PC-9 (cell line): ENCODE measurements at regions not wholly inside any gene's neighbourhood (a gene's known extent, or its start where the extent isn't known, plus 50 kb on each side); places are given as distances from the start of the nearest gene placed in this dataset.

Experiments used
- BruUV-seq: library from RNA; stranded (reverse); fragments of 400-500 nt; replicated peaks from 2 replicates; lab custom pipeline; 2021; lab: Mats Ljungman, UMichigan
- CTCF ChIA-PET: fragments of 300-600 bp; sonication (Branson Sonifier 250); formaldehyde crosslinking; loops from one replicate; lab custom pipeline; 2022; ENCODE audit warnings: antibody characterized with exemption; lab: Charles Lee
- POLR2A ChIA-PET: fragments of 300-600 bp; sonication (Branson Sonifier 250); formaldehyde crosslinking; loops from one replicate; lab custom pipeline; 2022; ENCODE audit warnings: antibody characterized with exemption; ENCODE audit not compliant: unreplicated experiment; lab: Charles Lee
- DNase-seq, 2 experiments: peaks; one replicate each; pipeline versions ENCODE4 v3.0.0 to v3.0.0-alpha.2; 2015 to 2022; ENCODE audit warnings: mixed read lengths in 1 of 2
- H2AFZ ChIP-seq: fragments of 200-600 bp; sonication (generic); 2 replicates; pipeline ENCODE4 v1.8.1; 2017; ENCODE audit warnings: antibody characterized with exemption
- H3F3A ChIP-seq: fragments of 200-600 bp; sonication (generic); 2 replicates; pipeline ENCODE4 v1.8.1; 2017; ENCODE audit warnings: antibody characterized with exemption, mild to moderate bottlenecking, low read depth; ENCODE audit not compliant: insufficient read depth
- H3K27ac ChIP-seq: fragments of 200-600 bp; sonication (generic); 2 replicates; pipeline ENCODE4 v1.6.1; 2016; ENCODE audit warnings: mixed run types
- H3K27me3 ChIP-seq: fragments of 200-600 bp; sonication (generic); 2 replicates; pipeline ENCODE4 v1.6.1; 2016; ENCODE audit warnings: low read depth, mixed run types; ENCODE audit not compliant: insufficient read depth
- H3K36me3 ChIP-seq: fragments of 200-600 bp; sonication (generic); 2 replicates; pipeline ENCODE4 v1.6.1; 2016; ENCODE audit warnings: low read depth, mixed run types
- H3K4me1 ChIP-seq: fragments of 200-600 bp; sonication (generic); replicated peaks from 2 replicates; pipeline ENCODE4 v1.6.1; 2016; ENCODE audit warnings: mixed run types; ENCODE audit not compliant: insufficient read depth
- H3K4me2 ChIP-seq: fragments of 200-600 bp; sonication (generic); 2 replicates; pipeline ENCODE4 v1.6.1; 2017; ENCODE audit warnings: mixed run types
- H3K4me3 ChIP-seq: fragments of 200-600 bp; sonication (generic); 2 replicates; pipeline ENCODE4 v1.6.1; 2016; ENCODE audit warnings: mixed run types
- H3K79me2 ChIP-seq: fragments of 200-600 bp; sonication (generic); 2 replicates; pipeline ENCODE4 v1.6.1; 2017; ENCODE audit warnings: low read depth, mixed run types
- H3K9me2 ChIP-seq: fragments of 200-600 bp; sonication (generic); 2 replicates; pipeline ENCODE4 v1.8.1; 2017; ENCODE audit warnings: mild to moderate bottlenecking; ENCODE audit not compliant: insufficient read depth
- H3K9me3 ChIP-seq: fragments of 200-600 bp; sonication (generic); 2 replicates; pipeline ENCODE4 v1.8.1; 2016; ENCODE audit warnings: low read depth; ENCODE audit not compliant: insufficient read depth
- H4K20me1 ChIP-seq: fragments of 200-600 bp; sonication (generic); 2 replicates; pipeline ENCODE4 v1.8.1; 2017; ENCODE audit not compliant: insufficient read depth
- EZH2 ChIP-seq: fragments of 200-600 bp; sonication (generic); IDR thresholded peaks from 2 replicates; pipeline ENCODE4 v1.8.0; 2017; ENCODE audit warnings: antibody characterized with exemption, low read depth
- intact Hi-C: fragments of 100-400 bp; cut with micrococcal nuclease; formaldehyde crosslinking; loops from one replicate; pipeline ENCODE4 v1.10.0; 2022; ENCODE audit not compliant: unreplicated experiment
- TF ChIP-seq, protein P1 (sequence below): fragments of 200-600 bp; sonication (generic); conservative IDR thresholded peaks from 2 replicates; pipeline ENCODE4 v1.6.1; 2017; ENCODE audit warnings: mixed run types, antibody characterized with exemption, mild to moderate bottlenecking, moderate library complexity

GRCh38 chr18:78454221-78454620 is 525.4 kb upstream of the SALL3 start:
- ChIA-PET CTCF (interaction anchor here (0.6 kb wide), 1 partner anchor 791 kb away, joined by 4 read pairs; no protein-coding TSS in a partner anchor), POLR2A (no interaction called here)
- Histone ChIP-seq H3K9me2 (no peaks in the 10 kb centered on the region), H3K27ac (no peak overlapping the region), H3K27me3 (peaks cover 72% of the 10 kb centered on the region), H3K4me1 (no peaks in the 10 kb centered on the region), H3K36me3 (no peaks in the 10 kb centered on the region), H2AFZ (no peak overlapping the region), H4K20me1 (no peaks in the 10 kb centered on the region), H3K79me2 (no peaks in the 10 kb centered on the region), H3K4me3 (no peak overlapping the region), H3K4me2 (no peak overlapping the region), H3K9me3 (no peaks in the 10 kb centered on the region), H3F3A (peaks cover 2% of the 10 kb centered on the region; the same call in 1 of the 2 replicates)
- intact Hi-C loops, result no loop called here
- TF ChIP-seq, protein P1, sequence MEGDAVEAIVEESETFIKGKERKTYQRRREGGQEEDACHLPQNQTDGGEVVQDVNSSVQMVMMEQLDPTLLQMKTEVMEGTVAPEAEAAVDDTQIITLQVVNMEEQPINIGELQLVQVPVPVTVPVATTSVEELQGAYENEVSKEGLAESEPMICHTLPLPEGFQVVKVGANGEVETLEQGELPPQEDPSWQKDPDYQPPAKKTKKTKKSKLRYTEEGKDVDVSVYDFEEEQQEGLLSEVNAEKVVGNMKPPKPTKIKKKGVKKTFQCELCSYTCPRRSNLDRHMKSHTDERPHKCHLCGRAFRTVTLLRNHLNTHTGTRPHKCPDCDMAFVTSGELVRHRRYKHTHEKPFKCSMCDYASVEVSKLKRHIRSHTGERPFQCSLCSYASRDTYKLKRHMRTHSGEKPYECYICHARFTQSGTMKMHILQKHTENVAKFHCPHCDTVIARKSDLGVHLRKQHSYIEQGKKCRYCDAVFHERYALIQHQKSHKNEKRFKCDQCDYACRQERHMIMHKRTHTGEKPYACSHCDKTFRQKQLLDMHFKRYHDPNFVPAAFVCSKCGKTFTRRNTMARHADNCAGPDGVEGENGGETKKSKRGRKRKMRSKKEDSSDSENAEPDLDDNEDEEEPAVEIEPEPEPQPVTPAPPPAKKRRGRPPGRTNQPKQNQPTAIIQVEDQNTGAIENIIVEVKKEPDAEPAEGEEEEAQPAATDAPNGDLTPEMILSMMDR, result no peak
- TF ChIP-seq EZH2, result no peak
- BruUV-seq, result no TSS peak
- no peak for DNase-seq

- Histone ChIP-seq H4K20me1 (no peaks in the 10 kb centered on the region), H3K27ac (no peak overlapping the region), H3K27me3 (peaks cover 76% of the 10 kb centered on the region), H3K9me3 (no peaks in the 10 kb centered on the region), H3K9me2 (no peaks in the 10 kb centered on the region), H3K79me2 (no peaks in the 10 kb centered on the region), H3K4me1 (no peaks in the 10 kb centered on the region), H3F3A (no peaks in the 10 kb centered on the region), H3K36me3 (no peaks in the 10 kb centered on the region), H2AFZ (no peak overlapping the region), H3K4me3 (no peak overlapping the region), H3K4me2 (no peak overlapping the region)
- ChIA-PET POLR2A (no interaction called here), CTCF (no interaction called here)
- intact Hi-C loops, result no loop called here
- no TSS peak for BruUV-seq
- TF ChIP-seq, protein P1, result no peak
- TF ChIP-seq EZH2, result no peak
- DNase-seq, result no peak
Observed at GRCh38 chr18:78455386-78455785, 524.2 kb upstream of the SALL3 start.

DNA sequence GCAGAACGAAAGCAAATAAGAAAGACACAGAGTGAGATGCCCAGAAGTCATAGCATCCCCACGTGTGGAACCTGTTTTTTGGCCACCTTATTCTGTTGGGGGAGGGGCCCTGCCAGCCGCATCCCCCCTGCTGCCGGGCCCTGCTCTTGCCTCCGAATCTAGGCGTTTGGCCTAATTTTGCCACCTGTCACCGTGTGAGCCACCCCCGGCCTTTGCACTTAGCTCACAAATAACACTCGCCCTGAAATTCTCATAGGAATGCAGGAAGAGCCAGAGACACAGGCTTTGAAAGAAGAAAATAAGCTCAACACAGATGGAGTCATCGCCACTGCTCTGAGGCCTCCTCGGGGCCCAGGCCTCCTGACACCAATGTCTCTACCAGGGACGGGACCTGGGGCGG is 522.6 kb upstream of the SALL3 start:
- ChIA-PET CTCF (no interaction called here), POLR2A (no interaction called here)
- peaks cover 68% of the 10 kb centered on the region for H3K27me3 ChIP-seq
- no peak for DNase-seq
- no peaks in the 10 kb centered on the region for H3K79me2 ChIP-seq
- no peaks in the 10 kb centered on the region for H3K36me3 ChIP-seq
- no peak overlapping the region for H3K4me3 ChIP-seq
- intact Hi-C loops, result no loop called here
- no peaks in the 10 kb centered on the region for H3K4me1 ChIP-seq
- BruUV-seq, result no TSS peak
- no peaks in the 10 kb centered on the region for H3F3A ChIP-seq
- no peak overlapping the region for H2AFZ ChIP-seq
- TF ChIP-seq EZH2, result no peak
- TF ChIP-seq, protein P1, result no peak
- no peak overlapping the region for H3K27ac ChIP-seq
- H3K9me3 ChIP-seq, result no peaks in the 10 kb centered on the region
- no peak overlapping the region for H3K4me2 ChIP-seq
- no peaks in the 10 kb centered on the region for H3K9me2 ChIP-seq
- no peaks in the 10 kb centered on the region for H4K20me1 ChIP-seq
